ENCODE measurements at regions not wholly inside any gene's neighbourhood (a gene's known extent, or its start where the extent isn't known, plus 50 kb on each side); places are given as distances from the start of the nearest gene placed in this dataset.

DNA sequence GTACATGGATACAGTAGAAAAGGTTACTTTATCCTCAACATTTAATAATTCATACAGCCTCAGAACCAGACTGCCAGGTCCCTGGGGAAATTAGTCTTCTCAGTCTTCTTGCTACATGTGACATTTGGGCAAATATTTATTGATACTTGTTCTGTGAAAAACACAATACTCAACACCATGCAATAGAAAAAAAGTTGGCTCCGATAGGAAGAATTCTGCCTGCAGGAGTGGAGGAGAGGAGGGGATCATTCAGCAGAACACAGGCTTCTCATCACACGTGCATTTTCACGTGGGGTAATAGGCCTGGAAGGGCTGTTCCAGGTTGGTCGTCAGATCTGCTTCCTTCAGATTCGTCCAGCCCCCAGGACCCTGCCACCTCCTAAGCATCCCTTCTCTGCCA is 58.4 kb upstream of the ACKR3 start:
- intact Hi-C loops (cut with micrococcal nuclease), result loop anchor here (5.0 kb wide), 1 partner anchor 561 kb away; no protein-coding TSS in a partner anchor
- H3K4me1 Mint-ChIP-seq, result peaks cover 8% of the 10 kb centered on the region
- POLR2A ChIA-PET, result no interaction called here
- no peak overlapping the region for H3K27ac Mint-ChIP-seq
- 95% methylated on average over 2 of the region's 5 CpGs for WGBS (ENCODE audit: insufficient coverage)
- H4K20me1 ChIP-seq (ENCODE audit: control insufficient read depth, insufficient read depth, low read length, poor library complexity, severe bottlenecking), result no peaks in the 10 kb centered on the region
- no peaks in the 10 kb centered on the region for H3K9me3 Mint-ChIP-seq (ENCODE audit: insufficient read depth)
- peaks cover 0 to 3% (median 0%) of the 10 kb centered on the region in 3 donors for H3K9me3 ChIP-seq (ENCODE audit: control extremely low read depth in 1 of 3, control insufficient read depth in 2 of 3, insufficient read depth in 1 of 3, low read length in 2 of 3)
- CTCF ChIA-PET, result interaction anchor here (2.2 to 11.1 kb wide), 7 partner anchors 9 to 551 kb away, joined by 12 to 429 read pairs (median 36); partner anchors contain the start of gene ACKR3
- no peak overlapping the region for H3K4me2 ChIP-seq (replicated peaks; ENCODE audit: low read depth, low read length, poor library complexity, severe bottlenecking)
- H3K4me3 ChIP-seq (ENCODE audit: control extremely low read depth in 1 of 5, extremely low read depth in 1 of 5, insufficient read depth in 1 of 5, low read depth in 2 of 5, low read length in 4 of 5), result no peak overlapping the region
- ATAC-seq (ENCODE audit: low read depth), result no peak
- peaks cover 31% of the 10 kb centered on the region for H3K27me3 Mint-ChIP-seq
- DNase-seq, result no peak
- no peak overlapping the region for H3K9ac ChIP-seq (ENCODE audit: low read length)
- H3K27ac ChIP-seq (ENCODE audit: low read length in 2 of 2), result no peak overlapping the region
- peaks cover 2 to 27% (median 10%) of the 10 kb centered on the region in 4 experiments for H3K27me3 ChIP-seq (replicated peaks in 1 of 4; ENCODE audit: control extremely low read depth in 1 of 4, control insufficient read depth in 3 of 4, insufficient read depth in 4 of 4, low read length in 3 of 4)
- peaks cover 12 to 14% of the 10 kb centered on the region in 2 donors for H3K4me1 ChIP-seq (ENCODE audit: control insufficient read depth in 2 of 2, insufficient read depth in 2 of 2, low read length in 2 of 2)
- H3K4me3 Mint-ChIP-seq, result no peak overlapping the region
- TF ChIP-seq EZH2 (IDR thresholded peaks at IDR 0.05; ENCODE audit: borderline replicate concordance, insufficient read depth, low read depth, low read length, poor library complexity, severe bottlenecking), result no peak
- TF ChIP-seq, protein P1, sequence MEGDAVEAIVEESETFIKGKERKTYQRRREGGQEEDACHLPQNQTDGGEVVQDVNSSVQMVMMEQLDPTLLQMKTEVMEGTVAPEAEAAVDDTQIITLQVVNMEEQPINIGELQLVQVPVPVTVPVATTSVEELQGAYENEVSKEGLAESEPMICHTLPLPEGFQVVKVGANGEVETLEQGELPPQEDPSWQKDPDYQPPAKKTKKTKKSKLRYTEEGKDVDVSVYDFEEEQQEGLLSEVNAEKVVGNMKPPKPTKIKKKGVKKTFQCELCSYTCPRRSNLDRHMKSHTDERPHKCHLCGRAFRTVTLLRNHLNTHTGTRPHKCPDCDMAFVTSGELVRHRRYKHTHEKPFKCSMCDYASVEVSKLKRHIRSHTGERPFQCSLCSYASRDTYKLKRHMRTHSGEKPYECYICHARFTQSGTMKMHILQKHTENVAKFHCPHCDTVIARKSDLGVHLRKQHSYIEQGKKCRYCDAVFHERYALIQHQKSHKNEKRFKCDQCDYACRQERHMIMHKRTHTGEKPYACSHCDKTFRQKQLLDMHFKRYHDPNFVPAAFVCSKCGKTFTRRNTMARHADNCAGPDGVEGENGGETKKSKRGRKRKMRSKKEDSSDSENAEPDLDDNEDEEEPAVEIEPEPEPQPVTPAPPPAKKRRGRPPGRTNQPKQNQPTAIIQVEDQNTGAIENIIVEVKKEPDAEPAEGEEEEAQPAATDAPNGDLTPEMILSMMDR (IDR thresholded peaks at IDR 0.05), result no peak
- H3K36me3 ChIP-seq (replicated peaks in 1 of 2; ENCODE audit: control extremely low read depth in 1 of 2, control insufficient read depth in 1 of 2, extremely low read depth in 1 of 2, insufficient read depth in 2 of 2, low read length in 1 of 2), result no peaks in the 10 kb centered on the region
- H2AFZ ChIP-seq (ENCODE audit: insufficient read depth, low read depth, low read length, poor library complexity, severe bottlenecking), result no peak overlapping the region
- no peaks in the 10 kb centered on the region for H3K79me2 ChIP-seq (ENCODE audit: control insufficient read depth, insufficient read depth, low read length)

DNA sequence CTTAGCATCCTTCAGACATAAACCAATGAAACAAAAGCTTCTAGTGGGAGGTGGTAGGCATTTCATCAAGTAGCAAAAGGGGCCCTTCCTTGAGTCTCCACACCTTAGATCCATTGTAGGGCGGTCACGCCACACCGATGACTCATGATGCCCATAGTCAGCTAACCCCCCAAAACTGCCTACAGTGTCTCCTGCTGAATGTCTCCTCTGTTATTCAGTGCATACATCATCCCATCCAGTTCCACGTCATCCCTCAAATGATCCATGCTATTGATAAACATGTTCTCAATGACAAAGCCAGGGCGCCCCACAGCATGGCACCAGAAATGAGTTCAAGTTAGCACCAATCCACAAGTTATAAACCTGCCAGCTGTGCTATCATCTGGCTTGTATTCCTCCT is 57.4 kb upstream of the ACKR3 start:
- no peak overlapping the region for H3K4me3 Mint-ChIP-seq
- DNase-seq (no peak), ATAC-seq (ENCODE audit: low read depth) (no peak)
- no peak overlapping the region for H3K27ac Mint-ChIP-seq
- H3K4me2 ChIP-seq (replicated peaks; ENCODE audit: low read depth, low read length, poor library complexity, severe bottlenecking), result no peak overlapping the region
- H3K9me3 ChIP-seq (ENCODE audit: control extremely low read depth in 1 of 3, control insufficient read depth in 2 of 3, insufficient read depth in 1 of 3, low read length in 2 of 3), result no peaks in the 10 kb centered on the region
- peaks cover 7% of the 10 kb centered on the region for H3K4me1 Mint-ChIP-seq
- intact Hi-C loops (cut with micrococcal nuclease), result loop anchor here (2.0 to 5.0 kb wide), 2 partner anchors 39 to 560 kb away; no protein-coding TSS in a partner anchor
- no peaks in the 10 kb centered on the region for H3K36me3 ChIP-seq (replicated peaks in 1 of 2; ENCODE audit: control extremely low read depth in 1 of 2, control insufficient read depth in 1 of 2, extremely low read depth in 1 of 2, insufficient read depth in 2 of 2, low read length in 1 of 2)
- TF ChIP-seq, protein P1 (IDR thresholded peaks at IDR 0.05), result no peak
- no peak for TF ChIP-seq EZH2 (IDR thresholded peaks at IDR 0.05; ENCODE audit: borderline replicate concordance, insufficient read depth, low read depth, low read length, poor library complexity, severe bottlenecking)
- H2AFZ ChIP-seq (ENCODE audit: insufficient read depth, low read depth, low read length, poor library complexity, severe bottlenecking), result no peak overlapping the region
- no peaks in the 10 kb centered on the region for H3K9me3 Mint-ChIP-seq (ENCODE audit: insufficient read depth)
- CTCF ChIA-PET, result interaction anchor here (0.7 to 11.1 kb wide), 31 partner anchors 10 to 562 kb away, joined by 3 to 429 read pairs (median 6); partner anchors contain the start of gene ACKR3
- H3K4me1 ChIP-seq (ENCODE audit: control insufficient read depth in 2 of 2, insufficient read depth in 2 of 2, low read length in 2 of 2), result peaks cover 7 to 8% of the 10 kb centered on the region in 2 donors
- H3K9ac ChIP-seq (ENCODE audit: low read length), result no peak overlapping the region
- WGBS (ENCODE audit: insufficient coverage), result 98% methylated on average over 5 of the region's 5 CpGs
- POLR2A ChIA-PET, result interaction anchor here (1.5 kb wide), 1 partner anchor 57 kb away, joined by 6 read pairs; the partner anchor contains the start of gene ACKR3
- H3K27me3 ChIP-seq (replicated peaks in 1 of 4; ENCODE audit: control extremely low read depth in 1 of 4, control insufficient read depth in 3 of 4, insufficient read depth in 4 of 4, low read length in 3 of 4), result peaks cover 0 to 17% (median 4%) of the 10 kb centered on the region in 4 experiments
- no peak overlapping the region for H3K4me3 ChIP-seq (ENCODE audit: control extremely low read depth in 1 of 5, extremely low read depth in 1 of 5, insufficient read depth in 1 of 5, low read depth in 2 of 5, low read length in 4 of 5)
- peaks cover 21% of the 10 kb centered on the region for H3K27me3 Mint-ChIP-seq
- no peaks in the 10 kb centered on the region for H3K79me2 ChIP-seq (ENCODE audit: control insufficient read depth, insufficient read depth, low read length)
- no peak overlapping the region for H3K27ac ChIP-seq (ENCODE audit: low read length in 2 of 2)
- H4K20me1 ChIP-seq (ENCODE audit: control insufficient read depth, insufficient read depth, low read length, poor library complexity, severe bottlenecking), result no peaks in the 10 kb centered on the region

Data from B cell (primary cell).